ENCODE measurements at regions not wholly inside any gene's neighbourhood (a gene's known extent, or its start where the extent isn't known, plus 50 kb on each side); places are given as distances from the start of the nearest gene placed in this dataset.

- DNase-seq (ENCODE audit: low read depth): no peak
Observed at GRCh38 chr15:39354189-39354588, 226.7 kb upstream of the THBS1 start.

GRCh38 chr15:39357480-39358268, 223.2 kb upstream of the THBS1 start:
- no peak for DNase-seq (ENCODE audit: low read depth)

- no peak for DNase-seq (ENCODE audit: low read depth)
Observed at GRCh38 chr15:39358441-39359041, 222.3 kb upstream of the THBS1 start.

GRCh38 chr15:39359771-39360170, 221.1 kb upstream of the THBS1 start:
- no peak for DNase-seq (ENCODE audit: low read depth)

- no peak for DNase-seq (ENCODE audit: low read depth)
Observed at GRCh38 chr15:39360452-39360851, 220.4 kb upstream of the THBS1 start.

- DNase-seq (ENCODE audit: low read depth): no peak
Observed at GRCh38 chr15:39361497-39361896, 219.4 kb upstream of the THBS1 start.

- DNase-seq (ENCODE audit: low read depth): no peak
Observed at GRCh38 chr15:39362821-39363561, 217.9 kb upstream of the THBS1 start.

- no peak for DNase-seq (ENCODE audit: low read depth)
Observed at GRCh38 chr15:39363761-39364586, 216.9 kb upstream of the THBS1 start.

GRCh38 chr15:39364721-39365120, 216.2 kb upstream of the THBS1 start:
- no peak for DNase-seq (ENCODE audit: low read depth)

- no peak for DNase-seq (ENCODE audit: low read depth)
Observed at GRCh38 chr15:39365161-39365560, 215.7 kb upstream of the THBS1 start.

DNA sequence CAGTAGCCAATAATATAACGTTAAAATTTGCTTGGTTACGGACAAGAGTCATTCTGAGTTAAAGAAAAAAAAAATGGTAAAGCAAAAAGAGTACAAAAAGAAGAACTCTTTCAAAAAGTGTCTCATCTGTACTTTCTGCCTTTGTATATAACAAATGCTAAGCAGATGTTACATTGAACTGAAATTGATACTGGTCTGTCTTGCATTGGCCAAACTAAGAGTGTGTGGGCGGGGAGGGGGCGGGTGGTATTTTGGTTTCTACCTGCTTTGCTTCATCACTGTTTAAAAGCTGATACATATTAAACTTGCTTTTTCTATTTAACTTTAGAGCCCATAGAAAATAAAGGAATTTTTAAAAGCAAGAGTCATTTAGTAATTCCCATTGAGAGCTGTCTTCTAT, 215.0 kb upstream of the THBS1 start:
- no peak for DNase-seq (ENCODE audit: low read depth)

- DNase-seq (ENCODE audit: low read depth): no peak
Observed at GRCh38 chr15:39367596-39367995, 213.3 kb upstream of the THBS1 start.

GRCh38 chr15:39369768-39370167, 211.1 kb upstream of the THBS1 start:
- DNase-seq (ENCODE audit: low read depth): no peak

DNA sequence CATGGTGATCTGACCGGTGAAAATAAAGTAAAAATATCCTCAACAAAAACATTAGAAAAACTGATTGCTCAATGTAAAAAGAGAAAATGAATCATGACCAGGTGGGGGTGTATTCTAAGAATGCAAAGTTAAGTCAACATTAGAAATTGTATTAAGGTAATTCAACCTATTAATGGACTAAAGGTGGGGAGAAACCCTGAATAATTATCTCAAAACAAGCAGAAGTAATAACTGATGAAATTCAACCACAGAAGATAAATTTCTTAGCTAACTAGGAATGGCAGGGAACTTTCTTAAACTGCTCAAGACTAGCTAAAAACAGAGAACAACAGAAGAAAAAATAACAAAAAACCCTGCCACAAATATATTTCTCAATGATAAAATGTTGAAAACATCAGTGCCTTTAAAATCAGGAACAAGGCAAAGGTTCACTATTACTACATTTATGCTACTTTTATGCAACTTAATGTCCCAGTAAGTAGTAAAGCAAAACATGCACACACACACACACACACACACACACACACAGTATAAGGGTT, 204.4 kb upstream of the THBS1 start:
- DNase-seq (ENCODE audit: low read depth): no peak

- DNase-seq (ENCODE audit: low read depth): no peak
Observed at GRCh38 chr15:39381517-39381916, 199.4 kb upstream of the THBS1 start.

DNA sequence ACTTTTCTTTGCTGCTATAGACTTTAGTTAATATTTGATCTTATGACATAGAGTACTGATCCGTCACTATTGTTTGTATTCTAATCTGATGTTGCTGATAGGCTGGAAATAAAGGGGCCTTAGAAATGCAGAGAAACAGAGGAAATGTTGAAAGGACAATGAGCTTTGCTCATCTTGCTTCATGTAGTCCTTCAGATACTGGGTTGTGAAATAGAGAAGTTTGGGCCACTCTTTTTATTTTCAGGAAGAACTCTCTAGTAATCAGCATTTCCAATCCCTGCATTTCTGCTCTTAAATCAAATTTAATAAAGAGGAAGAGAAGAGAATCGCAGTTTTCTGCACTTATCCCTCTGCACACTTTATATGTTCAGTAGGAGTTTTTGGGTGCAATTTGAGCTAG, 192.8 kb upstream of the THBS1 start:
- DNase-seq (ENCODE audit: low read depth): no peak

DNA sequence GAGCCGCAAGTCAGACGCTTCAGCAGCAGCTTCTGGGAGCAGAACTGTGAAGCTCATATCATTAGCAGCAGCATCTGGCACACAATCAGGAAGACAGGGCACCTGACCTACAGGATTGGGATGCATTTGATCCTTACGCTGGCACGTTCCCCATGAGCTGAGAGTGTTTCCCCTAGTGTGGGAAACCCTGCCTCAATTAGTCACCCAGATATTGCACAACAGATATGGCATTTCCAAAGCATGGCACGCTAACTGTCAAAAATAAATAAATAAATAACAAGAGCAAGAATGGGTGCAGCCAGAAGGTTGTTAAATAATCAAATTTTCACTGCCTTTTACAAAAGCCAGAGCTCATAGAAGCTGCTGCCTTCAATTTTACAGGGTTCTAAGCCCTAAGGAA, 189.6 kb upstream of the THBS1 start:
- no peak for DNase-seq (ENCODE audit: low read depth)

- no peak for DNase-seq (ENCODE audit: low read depth)
Observed at GRCh38 chr15:39392469-39393047, 188.3 kb upstream of the THBS1 start.

DNA sequence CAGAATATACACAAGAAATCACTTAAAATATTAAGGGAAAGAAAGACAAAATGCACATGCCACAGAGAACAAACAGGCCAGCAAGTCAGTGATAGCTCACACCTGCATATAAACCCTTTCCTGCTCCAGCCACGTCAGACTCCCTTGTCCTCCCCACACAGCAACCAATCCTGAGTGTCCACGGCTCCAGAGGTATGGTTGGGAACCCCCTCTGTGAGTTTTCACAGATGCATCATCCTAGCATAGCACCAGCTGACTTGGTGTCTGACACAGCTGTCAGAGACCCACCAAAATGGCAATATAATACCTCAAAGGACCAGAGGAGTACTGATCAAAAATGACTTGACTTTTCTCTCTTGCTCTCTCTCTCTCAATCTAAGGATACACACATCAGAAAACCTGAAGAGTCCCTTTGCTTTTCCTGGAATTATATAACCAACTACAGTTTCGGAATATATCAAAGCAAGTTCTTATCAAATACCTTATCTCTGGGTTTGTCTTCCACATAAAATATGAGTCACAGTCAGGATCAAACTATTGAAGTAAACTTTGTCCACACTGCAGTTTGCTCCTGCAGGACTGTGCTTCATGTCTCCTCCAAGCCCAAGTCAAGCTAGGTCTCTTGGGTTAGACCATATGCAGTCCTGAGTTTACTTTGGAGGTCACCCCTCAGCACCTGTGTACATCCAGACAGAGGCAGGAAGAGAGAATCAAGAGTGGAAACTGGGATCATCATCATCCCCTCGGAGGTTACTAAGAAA, 187.1 kb upstream of the THBS1 start:
- DNase-seq (ENCODE audit: low read depth): no peak

GRCh38 chr15:39394496-39394895, 186.4 kb upstream of the THBS1 start:
- DNase-seq (ENCODE audit: low read depth): no peak
